Peyer's patch (tissue), 4 donors: ENCODE measurements at regions not wholly inside any gene's neighbourhood (a gene's known extent, or its start where the extent isn't known, plus 50 kb on each side); places are given as distances from the start of the nearest gene placed in this dataset.

ENCODE experiments used
- POLR2A ChIP-seq, 2 donors: fragments of 450-650 bp; IDR thresholded peaks; one replicate each; pipeline ENCODE4 v1.5.1; 2017; ENCODE audit warnings: antibody characterized with exemption in 2 of 2, mild to moderate bottlenecking in 2 of 2, moderate library complexity in 2 of 2
- TF ChIP-seq, protein P1 (sequence below), 6 experiments: fragments of 450-650 bp in 4 of 6; fragments of 200-600 bp in 2 of 6; sonication (generic) in 1 of 6; IDR thresholded peaks; one replicate each; pipeline ENCODE4 v1.5.1; 2017 to 2019; ENCODE audit warnings: antibody characterized with exemption in 6 of 6, mild to moderate bottlenecking in 3 of 6, moderate library complexity in 1 of 6

DNA sequence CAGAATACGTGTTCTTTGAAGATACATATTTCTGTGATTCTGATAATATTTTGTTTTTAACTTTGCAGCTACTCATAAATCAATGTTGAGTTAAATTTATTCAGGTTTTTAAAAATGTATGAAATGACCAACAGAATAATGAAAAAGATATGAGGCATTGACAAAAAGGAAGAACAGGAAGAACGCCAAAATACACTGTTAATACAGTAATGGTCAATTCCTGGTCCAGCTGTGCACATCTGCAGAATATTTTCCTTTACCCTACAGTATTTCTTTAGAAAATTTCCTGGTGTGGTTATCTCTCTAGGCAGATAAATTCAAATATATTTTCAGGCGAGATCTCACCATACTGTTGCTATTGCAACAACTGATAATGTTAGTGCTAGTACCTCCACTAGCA, 203.2 kb upstream of the DGKB start:
- TF ChIP-seq, protein P1, sequence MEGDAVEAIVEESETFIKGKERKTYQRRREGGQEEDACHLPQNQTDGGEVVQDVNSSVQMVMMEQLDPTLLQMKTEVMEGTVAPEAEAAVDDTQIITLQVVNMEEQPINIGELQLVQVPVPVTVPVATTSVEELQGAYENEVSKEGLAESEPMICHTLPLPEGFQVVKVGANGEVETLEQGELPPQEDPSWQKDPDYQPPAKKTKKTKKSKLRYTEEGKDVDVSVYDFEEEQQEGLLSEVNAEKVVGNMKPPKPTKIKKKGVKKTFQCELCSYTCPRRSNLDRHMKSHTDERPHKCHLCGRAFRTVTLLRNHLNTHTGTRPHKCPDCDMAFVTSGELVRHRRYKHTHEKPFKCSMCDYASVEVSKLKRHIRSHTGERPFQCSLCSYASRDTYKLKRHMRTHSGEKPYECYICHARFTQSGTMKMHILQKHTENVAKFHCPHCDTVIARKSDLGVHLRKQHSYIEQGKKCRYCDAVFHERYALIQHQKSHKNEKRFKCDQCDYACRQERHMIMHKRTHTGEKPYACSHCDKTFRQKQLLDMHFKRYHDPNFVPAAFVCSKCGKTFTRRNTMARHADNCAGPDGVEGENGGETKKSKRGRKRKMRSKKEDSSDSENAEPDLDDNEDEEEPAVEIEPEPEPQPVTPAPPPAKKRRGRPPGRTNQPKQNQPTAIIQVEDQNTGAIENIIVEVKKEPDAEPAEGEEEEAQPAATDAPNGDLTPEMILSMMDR (IDR thresholded peaks at IDR 0.05), result no peak
- TF ChIP-seq POLR2A (IDR thresholded peaks at IDR 0.05), result no peak
